Activated CD4-positive, CD25-positive, alpha-beta regulatory T cell treated with anti-CD3 and anti-CD28 coated beads, Interleukin-2, amount 50 U/mL, for 24 hours (primary cell): ENCODE measurements at regions not wholly inside any gene's neighbourhood (a gene's known extent, or its start where the extent isn't known, plus 50 kb on each side); places are given as distances from the start of the nearest gene placed in this dataset.

ENCODE experiments used
- ATAC-seq, 2 donors: fragments of 150-1000 bp; cut with Tn5 transposase; one replicate each; pipeline ENCODE4 v1.10.0; 2021; ENCODE audit warnings: mild to moderate bottlenecking in 1 of 2, moderate library complexity in 1 of 2

- ATAC-seq: no peak
Measured at GRCh38 chr18:22868831-22869230, 64.3 kb upstream of the RBBP8 start.

DNA sequence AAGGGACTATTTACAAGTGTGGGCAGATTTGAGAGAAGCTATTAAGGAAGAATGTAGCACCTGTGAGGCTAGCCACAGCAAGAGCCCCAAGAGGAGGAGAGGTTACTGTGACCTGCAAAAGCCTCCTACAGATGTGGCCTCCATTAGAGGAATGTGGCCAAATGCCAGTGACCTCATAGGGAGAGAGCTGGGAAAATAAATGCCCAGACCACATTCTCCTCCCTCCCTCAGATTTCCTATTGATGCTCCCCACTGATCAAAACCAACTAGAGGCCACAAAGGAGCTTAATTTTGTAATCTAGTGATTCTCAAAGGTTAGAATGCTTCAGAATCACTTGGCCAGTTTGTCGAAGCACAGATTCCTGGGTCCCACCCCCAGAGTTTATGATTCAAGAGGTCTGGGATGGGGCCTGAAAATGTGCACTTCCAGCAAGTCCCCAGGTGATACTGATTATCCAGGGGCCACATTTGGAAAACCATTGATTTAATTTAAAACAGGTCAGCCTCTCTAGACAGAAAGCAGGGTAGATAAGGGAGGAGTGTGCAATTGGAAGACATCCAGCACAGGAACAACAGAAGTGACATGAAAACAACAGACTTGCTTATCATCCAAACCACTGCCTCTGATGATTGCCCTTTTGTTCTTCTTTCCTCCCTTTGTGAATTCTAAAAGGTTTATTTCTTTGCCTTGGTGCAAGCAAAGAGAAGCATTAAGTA is 61.2 kb upstream of the RBBP8 start:
- ATAC-seq: no peak

DNA sequence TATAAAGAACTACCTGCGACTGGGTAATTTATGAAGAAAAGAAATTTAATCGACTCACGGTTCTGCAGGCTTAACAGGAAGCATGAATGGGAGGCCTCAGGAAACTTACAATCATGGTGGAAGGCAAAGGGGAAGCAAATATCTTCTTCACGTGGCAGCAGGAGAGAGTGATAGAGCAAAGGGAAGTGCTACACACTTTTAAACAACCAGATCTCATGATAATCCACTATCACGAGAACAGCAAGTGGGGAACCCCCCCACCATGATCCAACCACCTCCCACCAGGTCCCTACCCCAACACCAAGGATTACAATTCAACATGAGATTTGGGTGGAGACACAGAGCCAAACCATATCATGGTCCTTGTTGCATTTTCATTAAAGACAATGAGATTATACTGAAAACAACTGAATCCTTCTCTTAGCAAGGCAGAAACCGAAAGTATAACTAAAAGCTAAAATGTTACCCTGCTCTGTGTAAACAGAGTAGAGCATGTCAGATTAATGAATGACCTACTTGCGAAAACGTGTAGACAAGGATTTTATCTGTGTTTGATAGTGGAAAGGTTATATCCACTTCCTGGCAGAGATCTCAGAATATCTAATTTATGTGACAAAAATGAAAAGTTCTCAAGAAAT is 60.1 kb upstream of the RBBP8 start:
- ATAC-seq: peak; percentile 56 to 78

DNA sequence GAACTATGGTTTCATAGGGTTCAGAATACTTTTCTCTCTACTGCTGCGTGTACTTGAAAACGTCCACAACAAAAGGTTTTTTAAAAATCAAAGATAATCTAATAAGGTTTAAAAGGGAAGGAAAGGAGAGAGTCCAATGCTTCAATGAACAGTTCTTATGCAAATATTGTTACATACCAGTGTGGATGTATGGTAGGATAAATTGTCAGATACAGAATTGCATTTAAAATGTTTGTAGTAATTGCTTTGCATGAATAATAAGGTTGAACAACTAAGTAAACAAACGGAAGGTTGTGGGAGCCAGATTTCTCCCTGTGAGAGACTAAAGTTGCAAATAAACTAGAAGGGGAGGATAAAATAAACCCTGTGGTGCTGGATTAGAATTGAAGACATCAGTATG is 53.8 kb upstream of the RBBP8 start:
- no peak for ATAC-seq

DNA sequence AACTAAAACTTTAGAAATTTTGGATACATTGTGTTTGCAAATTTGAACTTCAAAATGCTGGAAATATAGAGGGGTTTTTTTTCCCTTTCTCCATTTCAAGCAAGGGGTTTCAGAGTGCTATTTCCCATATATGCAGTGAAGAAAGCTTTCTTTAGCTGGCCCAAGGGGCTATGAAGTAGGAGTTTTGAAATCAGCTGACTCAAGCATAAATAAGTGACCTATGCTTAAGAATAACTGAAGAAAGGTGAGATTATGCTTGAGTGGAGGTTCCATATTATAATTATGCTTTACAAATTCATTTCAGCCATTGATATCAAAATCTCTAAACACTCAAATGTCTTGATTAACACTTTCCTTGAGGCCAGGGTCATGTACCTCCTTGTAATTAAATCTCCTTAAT is 51.0 kb upstream of the RBBP8 start:
- no peak for ATAC-seq

- ATAC-seq: no peak
Measured at GRCh38 chr18:22883179-22883578, 49.9 kb upstream of the RBBP8 start.
